ENCODE measurements at regions not wholly inside any gene's neighbourhood (a gene's known extent, or its start where the extent isn't known, plus 50 kb on each side); places are given as distances from the start of the nearest gene placed in this dataset.

DNA sequence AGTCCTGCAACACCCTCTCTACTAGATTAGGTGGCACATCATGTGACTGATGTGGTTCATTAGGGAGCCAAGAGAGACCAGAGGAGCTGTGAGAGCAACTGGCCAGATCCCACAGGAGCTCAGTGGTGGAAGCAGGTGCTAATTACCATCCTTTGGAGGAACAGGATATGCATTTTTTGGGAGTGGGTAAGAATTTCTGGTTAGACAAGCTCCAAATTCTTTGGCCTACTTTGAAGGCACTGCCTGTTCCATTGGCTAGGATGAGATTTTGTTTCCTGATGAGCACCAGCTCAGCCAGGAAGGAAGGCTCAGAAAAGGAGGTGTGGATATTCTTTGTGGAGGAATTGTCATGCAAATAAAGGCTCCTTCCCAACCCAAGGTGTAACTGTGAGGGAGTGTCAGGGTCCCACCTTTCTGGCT lies 130.3 kb upstream of the BMP2 start:
- H3K36me3 ChIP-seq (ENCODE audit: control insufficient read depth in 4 of 4, insufficient read depth in 4 of 4, low read length in 4 of 4) = no peaks in the 10 kb centered on the region
- no peak for DNase-seq
- H3K4me1 ChIP-seq (ENCODE audit: control insufficient read depth in 5 of 5, insufficient read depth in 5 of 5, low read length in 5 of 5) = peaks cover 0 to 19% (median 0%) of the 10 kb centered on the region in 5 donors
- TF ChIP-seq, protein P1, sequence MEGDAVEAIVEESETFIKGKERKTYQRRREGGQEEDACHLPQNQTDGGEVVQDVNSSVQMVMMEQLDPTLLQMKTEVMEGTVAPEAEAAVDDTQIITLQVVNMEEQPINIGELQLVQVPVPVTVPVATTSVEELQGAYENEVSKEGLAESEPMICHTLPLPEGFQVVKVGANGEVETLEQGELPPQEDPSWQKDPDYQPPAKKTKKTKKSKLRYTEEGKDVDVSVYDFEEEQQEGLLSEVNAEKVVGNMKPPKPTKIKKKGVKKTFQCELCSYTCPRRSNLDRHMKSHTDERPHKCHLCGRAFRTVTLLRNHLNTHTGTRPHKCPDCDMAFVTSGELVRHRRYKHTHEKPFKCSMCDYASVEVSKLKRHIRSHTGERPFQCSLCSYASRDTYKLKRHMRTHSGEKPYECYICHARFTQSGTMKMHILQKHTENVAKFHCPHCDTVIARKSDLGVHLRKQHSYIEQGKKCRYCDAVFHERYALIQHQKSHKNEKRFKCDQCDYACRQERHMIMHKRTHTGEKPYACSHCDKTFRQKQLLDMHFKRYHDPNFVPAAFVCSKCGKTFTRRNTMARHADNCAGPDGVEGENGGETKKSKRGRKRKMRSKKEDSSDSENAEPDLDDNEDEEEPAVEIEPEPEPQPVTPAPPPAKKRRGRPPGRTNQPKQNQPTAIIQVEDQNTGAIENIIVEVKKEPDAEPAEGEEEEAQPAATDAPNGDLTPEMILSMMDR (IDR thresholded peaks at IDR 0.05; ENCODE audit: control extremely low read depth, extremely low read depth) = no peak
- H3K4me3 ChIP-seq = no peak overlapping the region
- no peak for ATAC-seq (ENCODE audit: insufficient read depth, low FRiP score)
- no peak overlapping the region for H3K9ac ChIP-seq (ENCODE audit: insufficient read depth in 1 of 2, low read length in 2 of 2)
- no peaks in the 10 kb centered on the region for H3K27me3 ChIP-seq (ENCODE audit: control insufficient read depth in 3 of 3, insufficient read depth in 3 of 3, low read length in 2 of 3)
- H3K9me3 ChIP-seq (ENCODE audit: control insufficient read depth in 4 of 4, insufficient read depth in 3 of 4, low read length in 3 of 4) = no peaks in the 10 kb centered on the region
- H3K27ac ChIP-seq (ENCODE audit: low read depth in 1 of 2, low read length in 1 of 2) = no peak overlapping the region

GRCh38 chr20:6636209-6637159 lies 131.0 kb upstream of the BMP2 start:
- DNase-seq (peak; percentile 58 to 88 (median 81)), ATAC-seq (ENCODE audit: insufficient read depth, low FRiP score) (peak; percentile 80)
- Histone ChIP-seq H3K36me3 (ENCODE audit: control insufficient read depth in 4 of 4, insufficient read depth in 4 of 4, low read length in 4 of 4) (no peaks in the 10 kb centered on the region), H3K27me3 (ENCODE audit: control insufficient read depth in 3 of 3, insufficient read depth in 3 of 3, low read length in 2 of 3) (no peaks in the 10 kb centered on the region), H3K9ac (ENCODE audit: insufficient read depth in 1 of 2, low read length in 2 of 2) (no peak overlapping the region), H3K27ac (ENCODE audit: low read depth in 1 of 2, low read length in 1 of 2) (no peak overlapping the region), H3K9me3 (ENCODE audit: control insufficient read depth in 4 of 4, insufficient read depth in 3 of 4, low read length in 3 of 4) (no peaks in the 10 kb centered on the region), H3K4me1 (ENCODE audit: control insufficient read depth in 5 of 5, insufficient read depth in 5 of 5, low read length in 5 of 5) (peaks cover 0 to 26% (median 0%) of the 10 kb centered on the region in 5 donors), H3K4me3 (no peak overlapping the region)
- TF ChIP-seq, protein P1 (IDR thresholded peaks at IDR 0.05; ENCODE audit: control extremely low read depth, extremely low read depth) = peak; percentile 39
- 42 to 60% methylated on average over 8 of the region's 8 CpGs for WGBS, 2 donors

- Histone ChIP-seq H3K36me3 (ENCODE audit: control insufficient read depth in 4 of 4, insufficient read depth in 4 of 4, low read length in 4 of 4) (no peaks in the 10 kb centered on the region), H3K4me3 (no peak overlapping the region), H3K9me3 (ENCODE audit: control insufficient read depth in 4 of 4, insufficient read depth in 3 of 4, low read length in 3 of 4) (no peaks in the 10 kb centered on the region), H3K4me1 (ENCODE audit: control insufficient read depth in 5 of 5, insufficient read depth in 5 of 5, low read length in 5 of 5) (peaks cover 0 to 38% (median 0%) of the 10 kb centered on the region in 5 donors), H3K9ac (ENCODE audit: insufficient read depth in 1 of 2, low read length in 2 of 2) (no peak overlapping the region), H3K27me3 (ENCODE audit: control insufficient read depth in 3 of 3, insufficient read depth in 3 of 3, low read length in 2 of 3) (no peaks in the 10 kb centered on the region), H3K27ac (ENCODE audit: low read depth in 1 of 2, low read length in 1 of 2) (no peak overlapping the region)
- TF ChIP-seq, protein P1 (IDR thresholded peaks at IDR 0.05; ENCODE audit: control extremely low read depth, extremely low read depth) = no peak
- WGBS, 2 donors = 85 to 100% methylated on average over 1 of the region's 1 CpG
- DNase-seq (peak in 1 of 3 donors; percentile 39), ATAC-seq (ENCODE audit: insufficient read depth, low FRiP score) (no peak)
Measured at GRCh38 chr20:6635034-6635736, 132.3 kb upstream of the BMP2 start.
